Thyroid gland (tissue), 4 donors: ENCODE measurements at regions not wholly inside any gene's neighbourhood (a gene's known extent, or its start where the extent isn't known, plus 50 kb on each side); places are given as distances from the start of the nearest gene placed in this dataset.

ENCODE experiments used
- DNase-seq, 2 donors: peaks; one replicate each; pipeline ENCODE4 v3.0.0-alpha.2; 2019
- H3K27ac ChIP-seq, 3 donors: fragments of 200-600 bp; sonication (generic); 1 replicate in 2 of 3; 2 replicates in 1 of 3; pipeline ENCODE4 v1.5.1; 2016 to 2019; ENCODE audit warnings: mild to moderate bottlenecking in 1 of 3, moderate library complexity in 1 of 3
- H3K27me3 ChIP-seq: fragments of 200-600 bp; sonication (generic); one replicate; pipeline ENCODE4 v1.5.1; 2019
- H3K36me3 ChIP-seq, 2 donors: fragments of 200-600 bp; sonication (generic); one replicate each; pipeline ENCODE4 v1.5.1; 2016 to 2019
- H3K4me1 ChIP-seq, 2 donors: fragments of 200-600 bp; sonication (generic); one replicate each; pipeline ENCODE4 v1.5.1; 2017 to 2019
- H3K4me3 ChIP-seq, 3 donors: fragments of 200-600 bp; sonication (generic); replicated peaks in 1 of 3; 1 replicate in 2 of 3; 2 replicates in 1 of 3; pipeline ENCODE4 v1.5.1; 2016; ENCODE audit warnings: mild to moderate bottlenecking in 1 of 3
- H3K9me3 ChIP-seq: fragments of 200-600 bp; sonication (generic); one replicate; pipeline ENCODE4 v1.5.1; 2017
- CTCF ChIP-seq, 6 experiments: fragments of 200-600 bp in 3 of 6; fragments of 450-650 bp in 3 of 6; sonication (generic) in 3 of 6; IDR thresholded peaks; one replicate each; pipeline ENCODE4 v1.5.1; 2016 to 2019; ENCODE audit warnings: antibody characterized with exemption in 6 of 6, mild to moderate bottlenecking in 2 of 6, inconsistent platforms in 1 of 6, moderate library complexity in 1 of 6
- POLR2A ChIP-seq, 2 donors: fragments of 450-650 bp; IDR thresholded peaks; one replicate each; pipeline ENCODE4 v1.6.1; 2017; ENCODE audit warnings: antibody characterized with exemption in 2 of 2, mild to moderate bottlenecking in 2 of 2, moderate library complexity in 1 of 2
- WGBS, 2 donors: methylation state at CpG; one replicate each; pipeline ENCODE4 v1.1.5; 2017; 5-methylcytosine and 5-hydroxymethylcytosine counted together
- intact Hi-C: fragments of 100-400 bp; cut with DNase I; formaldehyde crosslinking; loops from one replicate; pipeline ENCODE4 v1.15.1; 2023

- H3K4me1 ChIP-seq = no peaks in the 10 kb centered on the region
- intact Hi-C loops = no loop called here
- 29 to 48% methylated on average over 4 of the region's 4 CpGs for WGBS, 2 donors
- H3K9me3 ChIP-seq = no peaks in the 10 kb centered on the region
- no peak overlapping the region for H3K4me3 ChIP-seq
- no peak for DNase-seq
- H3K27ac ChIP-seq = no peak overlapping the region
- TF ChIP-seq POLR2A (IDR thresholded peaks at IDR 0.05) (no peak), CTCF (IDR thresholded peaks at IDR 0.05) (no peak)
- no peaks in the 10 kb centered on the region for H3K36me3 ChIP-seq
- H3K27me3 ChIP-seq = no peaks in the 10 kb centered on the region
Observed at GRCh38 chrX:129025376-129025775, 497.9 kb downstream of the SMARCA1 start.

- TF ChIP-seq CTCF (IDR thresholded peaks at IDR 0.05) = no peak
- no peak for TF ChIP-seq POLR2A (IDR thresholded peaks at IDR 0.05)
Observed at GRCh38 chrX:129019412-129019811, 503.9 kb downstream of the SMARCA1 start.

GRCh38 chrX:129015381-129015780, 507.9 kb downstream of the SMARCA1 start:
- intact Hi-C loops = no loop called here
- Histone ChIP-seq H3K4me3 (no peak overlapping the region), H3K9me3 (no peaks in the 10 kb centered on the region), H3K27ac (no peak overlapping the region), H3K4me1 (no peaks in the 10 kb centered on the region), H3K27me3 (no peaks in the 10 kb centered on the region), H3K36me3 (no peaks in the 10 kb centered on the region)
- DNase-seq = no peak
- 100% methylated on average over 1 of the region's 1 CpG for WGBS, 2 donors
- TF ChIP-seq POLR2A (IDR thresholded peaks at IDR 0.05) (no peak), CTCF (IDR thresholded peaks at IDR 0.05) (no peak)

More at GRCh38 chrX:129019412-129019811, 503.9 kb downstream of the SMARCA1 start:
- WGBS, 2 donors = 90 to 95% methylated on average over 3 of the region's 3 CpGs
- intact Hi-C loops = no loop called here
- Histone ChIP-seq H3K4me1 (no peaks in the 10 kb centered on the region), H3K4me3 (no peak overlapping the region), H3K27me3 (no peaks in the 10 kb centered on the region), H3K9me3 (no peaks in the 10 kb centered on the region), H3K36me3 (no peaks in the 10 kb centered on the region), H3K27ac (no peak overlapping the region)
- DNase-seq = no peak

GRCh38 chrX:129013574-129013973, 509.7 kb downstream of the SMARCA1 start:
- no peak overlapping the region for H3K4me3 ChIP-seq
- H3K27ac ChIP-seq = no peak overlapping the region
- no peaks in the 10 kb centered on the region for H3K36me3 ChIP-seq
- no peak for DNase-seq
- intact Hi-C loops = no loop called here
- H3K4me1 ChIP-seq = no peaks in the 10 kb centered on the region
- H3K27me3 ChIP-seq = no peaks in the 10 kb centered on the region
- TF ChIP-seq POLR2A (IDR thresholded peaks at IDR 0.05) (no peak), CTCF (IDR thresholded peaks at IDR 0.05) (no peak)
- H3K9me3 ChIP-seq = no peaks in the 10 kb centered on the region
- WGBS, 2 donors = 66 to 90% methylated on average over 2 to 3 of the region's 3 CpGs

GRCh38 chrX:129007631-129008030, 515.7 kb downstream of the SMARCA1 start:
- intact Hi-C loops = no loop called here
- 66 to 76% methylated on average over 3 of the region's 3 CpGs for WGBS, 2 donors

More at GRCh38 chrX:129007631-129008030, 515.7 kb downstream of the SMARCA1 start:
- Histone ChIP-seq H3K36me3 (no peaks in the 10 kb centered on the region), H3K27me3 (no peaks in the 10 kb centered on the region), H3K9me3 (no peaks in the 10 kb centered on the region), H3K4me1 (no peaks in the 10 kb centered on the region), H3K4me3 (no peak overlapping the region), H3K27ac (no peak overlapping the region)
- no peak for TF ChIP-seq POLR2A (IDR thresholded peaks at IDR 0.05)
- TF ChIP-seq CTCF (IDR thresholded peaks at IDR 0.05) = no peak
- DNase-seq = no peak
